ENCODE measurements at regions not wholly inside any gene's neighbourhood (a gene's known extent, or its start where the extent isn't known, plus 50 kb on each side); places are given as distances from the start of the nearest gene placed in this dataset.

DNA sequence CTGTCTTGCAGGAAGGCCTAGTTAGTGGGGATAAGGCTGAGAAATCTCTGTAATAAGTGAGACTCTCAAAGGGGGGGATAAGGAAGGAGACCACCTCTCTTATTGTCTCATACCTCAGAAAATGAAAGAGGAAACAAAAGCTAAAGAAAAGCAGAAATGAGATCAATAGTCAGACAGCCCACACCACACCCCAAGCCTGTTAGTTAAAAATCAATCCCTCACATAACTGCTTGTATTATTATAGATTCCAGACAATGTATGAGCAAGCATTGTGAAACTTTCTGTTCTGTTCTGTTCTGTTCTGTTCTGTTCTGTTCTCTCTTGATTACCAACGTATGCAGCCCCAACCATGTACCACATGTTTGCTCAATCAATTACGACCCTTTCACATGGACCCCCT lies 792.5 kb upstream of the TSPY4 start:
- H3K27me3 ChIP-seq (ENCODE audit: control insufficient read depth, insufficient read depth, low read length) = no peaks in the 10 kb centered on the region

DNA sequence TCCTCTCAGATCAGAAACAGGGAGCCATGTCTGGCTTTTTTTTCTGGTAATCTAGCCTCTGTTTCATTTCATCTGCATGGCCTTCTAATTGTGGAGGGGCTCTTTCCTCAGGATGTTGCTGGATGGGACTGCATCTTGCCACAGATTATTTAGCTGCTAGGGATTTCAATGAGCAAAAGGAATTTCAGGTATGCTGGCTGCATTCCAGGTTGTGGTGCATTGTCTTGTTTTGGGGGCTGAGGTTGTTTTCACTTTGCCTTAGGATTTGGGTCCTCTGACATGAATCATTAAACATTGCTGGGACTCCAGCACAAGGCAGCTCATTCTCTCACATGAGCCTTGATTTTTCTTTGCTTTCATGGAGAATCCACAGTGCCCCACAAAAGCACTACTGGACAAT lies 789.3 kb upstream of the TSPY4 start:
- Histone ChIP-seq H2AFZ (ENCODE audit: low read length) (no peak overlapping the region), H3K36me3 (ENCODE audit: control insufficient read depth, insufficient read depth, low read length) (no peaks in the 10 kb centered on the region), H3K79me2 (ENCODE audit: control insufficient read depth, insufficient read depth, low read length) (no peaks in the 10 kb centered on the region), H3K4me3 (replicated peaks in 1 of 4; ENCODE audit: control extremely low read depth in 1 of 4, insufficient read depth in 1 of 4, low read depth in 3 of 4, low read length in 4 of 4) (no peak overlapping the region), H3K27me3 (ENCODE audit: control insufficient read depth, insufficient read depth, low read length) (no peaks in the 10 kb centered on the region), H3K9me3 (ENCODE audit: control insufficient read depth, insufficient read depth, low read depth, low read length) (no peaks in the 10 kb centered on the region), H4K20me1 (ENCODE audit: control insufficient read depth, extremely low read depth, insufficient read depth, low read length) (no peaks in the 10 kb centered on the region), H3K9ac (ENCODE audit: insufficient read depth, low read length) (no peak overlapping the region), H3K27ac (ENCODE audit: insufficient read depth, low read length) (no peak overlapping the region), H3K4me1 (ENCODE audit: control insufficient read depth, extremely low read depth, insufficient read depth, low read length) (no peaks in the 10 kb centered on the region), H3K4me2 (ENCODE audit: extremely low read depth, insufficient read depth, low read length) (no peak overlapping the region)
- TF ChIP-seq EZH2 (IDR thresholded peaks at IDR 0.05; ENCODE audit: low read length, missing control alignments) = no peak
- TF ChIP-seq, protein P1, sequence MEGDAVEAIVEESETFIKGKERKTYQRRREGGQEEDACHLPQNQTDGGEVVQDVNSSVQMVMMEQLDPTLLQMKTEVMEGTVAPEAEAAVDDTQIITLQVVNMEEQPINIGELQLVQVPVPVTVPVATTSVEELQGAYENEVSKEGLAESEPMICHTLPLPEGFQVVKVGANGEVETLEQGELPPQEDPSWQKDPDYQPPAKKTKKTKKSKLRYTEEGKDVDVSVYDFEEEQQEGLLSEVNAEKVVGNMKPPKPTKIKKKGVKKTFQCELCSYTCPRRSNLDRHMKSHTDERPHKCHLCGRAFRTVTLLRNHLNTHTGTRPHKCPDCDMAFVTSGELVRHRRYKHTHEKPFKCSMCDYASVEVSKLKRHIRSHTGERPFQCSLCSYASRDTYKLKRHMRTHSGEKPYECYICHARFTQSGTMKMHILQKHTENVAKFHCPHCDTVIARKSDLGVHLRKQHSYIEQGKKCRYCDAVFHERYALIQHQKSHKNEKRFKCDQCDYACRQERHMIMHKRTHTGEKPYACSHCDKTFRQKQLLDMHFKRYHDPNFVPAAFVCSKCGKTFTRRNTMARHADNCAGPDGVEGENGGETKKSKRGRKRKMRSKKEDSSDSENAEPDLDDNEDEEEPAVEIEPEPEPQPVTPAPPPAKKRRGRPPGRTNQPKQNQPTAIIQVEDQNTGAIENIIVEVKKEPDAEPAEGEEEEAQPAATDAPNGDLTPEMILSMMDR (conservative IDR thresholded peaks at IDR 0.05 in 1 of 2, IDR thresholded peaks at IDR 0.05 in 1 of 2; ENCODE audit: low read depth in 1 of 2, low read length in 2 of 2) = no peak
- no peak for DNase-seq (ENCODE audit: low read depth in 2 of 2)

More for the DNA sequence above, 792.5 kb upstream of the TSPY4 start:
- Histone ChIP-seq H3K27ac (ENCODE audit: insufficient read depth, low read length) (no peak overlapping the region), H3K9ac (ENCODE audit: insufficient read depth, low read length) (no peak overlapping the region), H3K9me3 (ENCODE audit: control insufficient read depth, insufficient read depth, low read depth, low read length) (no peaks in the 10 kb centered on the region), H4K20me1 (ENCODE audit: control insufficient read depth, extremely low read depth, insufficient read depth, low read length) (no peaks in the 10 kb centered on the region), H3K4me1 (ENCODE audit: control insufficient read depth, extremely low read depth, insufficient read depth, low read length) (no peaks in the 10 kb centered on the region), H3K79me2 (ENCODE audit: control insufficient read depth, insufficient read depth, low read length) (no peaks in the 10 kb centered on the region), H2AFZ (ENCODE audit: low read length) (no peak overlapping the region), H3K36me3 (ENCODE audit: control insufficient read depth, insufficient read depth, low read length) (no peaks in the 10 kb centered on the region), H3K4me3 (replicated peaks in 1 of 4; ENCODE audit: control extremely low read depth in 1 of 4, insufficient read depth in 1 of 4, low read depth in 3 of 4, low read length in 4 of 4) (no peak overlapping the region), H3K4me2 (ENCODE audit: extremely low read depth, insufficient read depth, low read length) (no peak overlapping the region)
- no peak for TF ChIP-seq EZH2 (IDR thresholded peaks at IDR 0.05; ENCODE audit: low read length, missing control alignments)
- TF ChIP-seq, protein P1 (conservative IDR thresholded peaks at IDR 0.05 in 1 of 2, IDR thresholded peaks at IDR 0.05 in 1 of 2; ENCODE audit: low read depth in 1 of 2, low read length in 2 of 2) = no peak
- no peak for DNase-seq (ENCODE audit: low read depth in 2 of 2)

DNA sequence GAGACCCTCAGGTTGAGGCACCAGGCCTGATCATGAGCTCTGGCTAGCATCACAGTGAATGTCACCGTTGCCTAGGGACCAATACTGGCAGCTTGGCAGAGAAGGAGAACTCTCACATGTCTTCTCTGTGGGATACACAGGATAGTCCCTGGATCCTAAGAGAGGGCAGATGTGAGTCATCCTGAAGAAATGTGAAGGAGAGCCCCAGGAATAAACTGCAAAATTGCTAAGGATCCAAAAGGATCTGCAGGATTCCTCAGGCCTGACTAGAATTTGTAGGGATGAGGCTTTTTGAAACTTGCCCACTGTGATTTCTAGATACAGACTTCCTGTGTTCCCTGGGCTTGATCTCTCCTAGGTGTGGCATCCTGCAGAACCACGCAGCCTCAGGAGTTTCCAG lies 785.9 kb upstream of the TSPY4 start:
- no peak overlapping the region for H3K27ac ChIP-seq (ENCODE audit: insufficient read depth, low read length)
- no peaks in the 10 kb centered on the region for H3K4me1 ChIP-seq (ENCODE audit: control insufficient read depth, extremely low read depth, insufficient read depth, low read length)
- no peaks in the 10 kb centered on the region for H4K20me1 ChIP-seq (ENCODE audit: control insufficient read depth, extremely low read depth, insufficient read depth, low read length)
- H3K9me3 ChIP-seq (ENCODE audit: control insufficient read depth, insufficient read depth, low read depth, low read length) = no peaks in the 10 kb centered on the region
- H3K9ac ChIP-seq (ENCODE audit: insufficient read depth, low read length) = no peak overlapping the region
- H3K27me3 ChIP-seq (ENCODE audit: control insufficient read depth, insufficient read depth, low read length) = no peaks in the 10 kb centered on the region
- DNase-seq (ENCODE audit: low read depth in 2 of 2) = no peak
- no peak overlapping the region for H3K4me3 ChIP-seq (replicated peaks in 1 of 4; ENCODE audit: control extremely low read depth in 1 of 4, insufficient read depth in 1 of 4, low read depth in 3 of 4, low read length in 4 of 4)
- TF ChIP-seq EZH2 (IDR thresholded peaks at IDR 0.05; ENCODE audit: low read length, missing control alignments) = no peak
- TF ChIP-seq, protein P1 (conservative IDR thresholded peaks at IDR 0.05 in 1 of 2, IDR thresholded peaks at IDR 0.05 in 1 of 2; ENCODE audit: low read depth in 1 of 2, low read length in 2 of 2) = no peak
- no peak overlapping the region for H2AFZ ChIP-seq (ENCODE audit: low read length)
- no peak overlapping the region for H3K4me2 ChIP-seq (ENCODE audit: extremely low read depth, insufficient read depth, low read length)
- H3K36me3 ChIP-seq (ENCODE audit: control insufficient read depth, insufficient read depth, low read length) = no peaks in the 10 kb centered on the region
- H3K79me2 ChIP-seq (ENCODE audit: control insufficient read depth, insufficient read depth, low read length) = no peaks in the 10 kb centered on the region
